PC-3 (cell line): ENCODE measurements at regions not wholly inside any gene's neighbourhood (a gene's known extent, or its start where the extent isn't known, plus 50 kb on each side); places are given as distances from the start of the nearest gene placed in this dataset.

Experiments used
- CTCF ChIP-seq: fragments of 300-600 bp; sonication (generic); conservative IDR thresholded peaks from 2 replicates; pipeline ENCODE4 v1.5.1; 2017; ENCODE audit warnings: antibody characterized with exemption, low read depth, mild to moderate bottlenecking, low read length
- EZH2 ChIP-seq: fragments of 300-600 bp; sonication (generic); IDR thresholded peaks from one replicate; pipeline ENCODE4 v1.6.1; 2017; ENCODE audit warnings: antibody characterized with exemption, mild to moderate bottlenecking, low read length; ENCODE audit not compliant: unreplicated experiment

- no peak for TF ChIP-seq CTCF
- TF ChIP-seq EZH2, result no peak
These were observed 1422.5 kb downstream of the KCNT2 start for GRCh38 chr1:195185736-195186135.
